GM18909 (cell line): ENCODE measurements at regions not wholly inside any gene's neighbourhood (a gene's known extent, or its start where the extent isn't known, plus 50 kb on each side); places are given as distances from the start of the nearest gene placed in this dataset.
"Not testable (repeated sequence)": the region's sequence is repeated elsewhere in the genome, so short reads cannot be mapped to it uniquely, and the experiment has no call there.

ENCODE experiments used
- ATAC-seq: cut with Tn5 transposase; IDR thresholded peaks from one replicate; pipeline ENCODE4 v1.9.1; 2021; ENCODE audit warnings: mild to moderate bottlenecking; ENCODE audit not compliant: unreplicated experiment, poor library complexity

DNA sequence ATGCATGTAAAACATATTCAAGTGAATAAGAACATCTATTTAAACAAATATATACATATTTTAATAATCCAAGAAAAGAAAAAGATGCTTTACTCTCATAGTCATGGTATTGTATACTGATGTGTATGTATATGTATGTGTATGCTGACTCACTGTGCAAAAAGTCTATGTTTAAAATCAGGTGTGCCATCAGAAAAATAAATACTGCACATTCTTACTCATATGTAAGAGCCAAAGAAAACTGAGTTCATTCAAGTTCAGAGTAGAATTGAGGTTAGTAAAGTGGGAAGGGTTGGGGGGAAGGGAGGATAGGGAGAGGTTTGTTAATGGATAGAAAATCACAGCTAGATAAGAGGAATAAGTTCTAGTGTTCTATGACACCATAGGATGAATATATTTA, 403.9 kb upstream of the SMIM31 start:
- ATAC-seq, result no peak

DNA sequence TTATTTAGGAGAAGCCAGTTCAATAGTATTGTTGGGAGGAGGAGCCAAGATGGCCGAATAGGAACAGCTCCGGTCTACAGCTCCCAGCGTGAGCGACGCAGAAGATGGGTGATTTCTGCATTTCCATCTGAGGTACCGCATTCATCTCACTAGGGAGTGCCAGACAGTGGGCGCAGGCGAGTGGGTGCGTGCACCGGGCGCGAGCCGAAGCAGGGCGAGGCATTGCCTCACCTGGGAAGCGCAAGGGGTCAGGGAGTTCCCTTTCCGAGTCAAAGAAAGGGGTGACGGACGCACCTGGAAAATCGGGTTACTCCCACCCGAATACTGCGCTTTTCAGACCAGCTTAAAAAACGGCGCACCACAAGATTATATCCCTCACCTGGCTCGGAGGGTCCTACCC, 403.2 kb upstream of the SMIM31 start:
- not testable (repeated sequence) for ATAC-seq

DNA sequence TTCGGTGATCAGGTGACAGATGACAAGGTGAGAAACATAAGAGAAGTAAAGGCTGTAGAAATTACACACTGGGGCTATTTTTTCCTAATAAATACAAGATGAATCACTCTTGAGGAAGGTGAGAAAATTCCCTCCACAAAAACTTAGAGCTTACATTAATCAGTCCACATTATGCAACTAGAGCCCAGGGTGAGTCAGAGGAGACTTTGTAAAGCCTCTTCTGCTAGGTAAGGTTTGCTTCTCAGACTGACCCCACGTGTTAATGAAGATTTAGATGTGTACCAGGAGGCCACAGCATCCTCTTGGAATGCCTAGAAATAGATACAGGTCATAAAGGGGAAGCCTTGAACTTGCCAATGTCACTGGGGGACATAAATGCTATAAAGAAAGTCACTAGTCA, 396.0 kb upstream of the SMIM31 start:
- ATAC-seq, result no peak

DNA sequence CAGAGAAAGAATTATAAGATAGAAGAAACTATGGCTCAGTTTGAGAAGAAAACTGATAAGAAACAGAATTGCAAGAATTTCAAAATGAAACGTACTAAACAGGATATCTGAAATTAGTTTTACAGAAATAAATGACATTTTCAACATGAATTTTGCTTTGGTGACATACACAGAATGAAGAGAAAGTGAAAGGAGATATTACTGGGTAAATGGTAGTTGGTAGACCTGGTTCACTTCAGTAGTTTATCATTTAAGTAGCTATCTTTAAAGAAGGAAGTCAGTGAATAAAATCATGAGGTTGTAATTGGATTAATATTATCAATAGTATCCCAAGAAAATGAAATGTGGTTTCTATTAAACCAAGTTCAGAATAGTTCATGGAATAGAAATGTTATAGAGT, 395.5 kb upstream of the SMIM31 start:
- no peak for ATAC-seq

DNA sequence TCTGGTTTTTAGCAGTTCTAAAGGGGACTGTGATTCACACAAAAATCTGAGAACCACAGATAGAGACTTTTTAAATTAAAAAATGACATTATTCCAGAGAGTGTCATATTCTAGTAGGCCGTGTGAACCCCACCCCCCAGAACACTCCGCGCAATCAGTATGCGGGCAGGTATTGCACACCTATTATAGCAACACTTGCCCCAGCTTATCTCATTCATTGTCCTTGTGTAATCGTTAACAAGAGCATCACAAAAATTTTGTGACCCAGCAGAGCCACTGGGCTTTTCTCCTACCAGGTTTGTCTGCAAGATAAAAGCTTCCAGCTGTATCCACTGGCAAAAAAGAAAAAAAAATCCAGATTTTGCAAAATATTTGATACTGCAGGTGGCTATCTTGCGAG, 394.1 kb upstream of the SMIM31 start:
- ATAC-seq, result no peak

DNA sequence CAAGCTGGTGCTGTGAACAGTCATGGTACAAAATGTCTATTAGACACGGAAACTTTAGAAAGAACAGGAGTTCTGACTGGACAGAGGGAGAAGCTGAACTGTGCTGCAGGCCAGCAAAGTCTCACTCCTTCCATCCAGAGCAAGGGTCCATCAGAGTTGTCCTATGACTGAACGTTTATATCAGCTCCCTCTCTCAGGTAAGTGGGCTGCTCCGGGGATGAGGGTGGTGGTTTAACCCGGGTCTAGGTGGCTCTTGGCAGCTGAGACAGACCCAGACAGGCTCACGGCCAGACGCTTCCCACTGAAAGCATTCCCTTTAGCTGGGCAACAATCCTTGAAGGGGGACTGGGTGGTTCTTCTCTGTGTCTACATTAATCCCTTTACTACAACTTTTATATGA, 385.0 kb upstream of the SMIM31 start:
- no peak for ATAC-seq

DNA sequence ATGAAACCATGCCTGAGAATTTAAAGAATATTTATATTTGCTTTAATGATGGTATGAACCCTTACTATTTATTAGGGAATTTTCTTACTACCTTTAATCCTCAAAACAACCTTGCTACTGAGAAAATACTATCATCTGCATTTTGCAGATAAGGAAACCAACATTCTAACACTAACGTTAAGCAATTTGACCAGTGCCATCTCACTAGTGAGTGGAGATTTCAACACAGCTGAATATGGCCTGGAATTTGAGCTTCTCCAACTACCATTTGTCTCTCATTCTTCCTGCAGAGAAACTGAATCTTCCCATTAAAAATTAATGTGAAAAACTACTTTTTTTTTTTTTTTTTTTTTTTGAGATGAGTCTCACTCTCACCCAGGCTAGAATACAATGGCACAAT, 380.9 kb upstream of the SMIM31 start:
- no peak for ATAC-seq

DNA sequence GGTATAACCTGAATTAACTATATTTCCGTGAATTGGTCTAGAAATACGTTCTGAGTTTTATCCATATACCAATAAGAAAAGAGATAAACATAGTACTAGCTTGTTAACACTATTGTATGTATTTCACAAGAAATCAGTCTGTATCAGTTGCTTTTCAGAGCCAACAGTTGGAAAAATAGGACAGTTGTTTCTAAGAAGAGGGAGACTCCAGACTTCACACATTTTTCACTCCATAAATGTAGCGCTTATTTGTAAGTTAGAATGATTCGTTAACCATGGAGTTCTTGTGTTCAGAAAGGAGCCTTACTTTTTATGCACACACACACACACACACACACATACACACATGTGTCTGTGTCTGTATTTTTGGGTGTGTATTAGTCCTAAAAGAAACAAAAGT, 376.7 kb upstream of the SMIM31 start:
- ATAC-seq, result no peak

DNA sequence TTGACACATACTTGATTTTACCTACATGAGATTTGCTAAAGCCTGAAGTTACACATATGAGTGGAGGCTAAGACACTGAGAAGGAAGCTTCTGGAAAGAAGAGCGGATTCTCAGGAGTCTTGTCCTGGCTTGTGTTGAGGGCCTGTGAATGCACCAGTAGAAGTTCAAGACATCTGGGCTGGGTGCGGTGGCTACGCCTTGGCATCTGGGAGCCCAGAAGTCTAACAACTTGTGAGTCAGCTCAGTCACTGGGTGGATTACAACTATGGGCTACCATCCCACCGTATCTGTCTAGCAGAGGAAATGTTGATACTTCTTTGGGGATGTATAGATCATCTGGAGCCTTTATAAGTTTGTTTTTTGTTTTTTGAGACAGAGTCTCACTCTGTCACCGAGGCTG, 375.6 kb upstream of the SMIM31 start:
- no peak for ATAC-seq

DNA sequence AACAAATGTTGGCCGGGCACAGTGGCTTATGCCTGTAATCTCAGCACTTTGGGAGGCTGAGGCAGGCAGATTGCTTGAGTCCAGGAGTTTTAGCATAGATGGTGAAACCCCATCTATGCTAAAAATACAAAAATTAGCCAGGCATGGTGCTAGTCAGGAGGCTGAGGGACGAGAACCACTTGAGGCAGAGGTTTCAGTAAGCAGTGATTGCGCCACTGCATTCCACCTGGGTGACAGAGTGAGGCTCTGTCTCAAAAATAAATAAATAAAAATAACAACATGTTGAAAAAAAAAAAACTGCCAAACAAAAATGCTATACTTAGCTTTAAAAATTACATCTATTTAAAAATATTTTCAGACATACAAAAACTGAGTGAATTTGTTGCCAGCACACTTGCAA, 374.2 kb upstream of the SMIM31 start:
- no peak for ATAC-seq

DNA sequence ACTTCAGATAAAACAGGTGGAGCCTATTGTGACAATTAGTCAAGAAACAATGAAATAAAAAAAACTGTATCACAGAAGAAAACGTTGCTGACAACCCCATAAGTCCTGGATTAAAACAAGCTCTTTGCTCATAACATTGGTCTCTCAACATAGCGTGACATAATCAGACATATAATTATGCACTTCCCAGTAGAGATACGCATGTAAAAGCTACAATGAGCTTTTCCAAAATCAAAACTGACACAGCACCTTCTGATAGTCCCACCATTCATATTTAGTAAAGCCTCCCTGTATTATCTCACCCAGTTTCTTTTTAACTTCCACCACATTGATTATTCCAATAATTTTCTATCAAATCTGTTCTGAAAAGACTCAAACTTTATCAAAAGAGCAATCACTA, 372.1 kb upstream of the SMIM31 start:
- ATAC-seq, result no peak

DNA sequence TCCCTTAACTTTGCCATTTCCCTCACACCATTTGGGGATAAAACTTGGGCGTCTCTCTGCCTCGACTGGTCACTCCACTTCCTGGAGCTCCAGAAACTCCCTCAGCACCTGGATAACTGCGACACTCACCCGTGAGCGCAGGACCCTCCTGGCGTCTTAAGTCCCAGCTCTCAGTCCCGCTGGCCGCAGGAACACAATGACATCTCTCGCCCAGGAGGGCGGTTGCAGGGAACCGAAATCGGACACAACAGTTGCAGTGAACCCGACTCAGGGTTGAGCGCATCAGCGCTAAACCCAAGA, 370.9 kb upstream of the SMIM31 start:
- ATAC-seq, result no peak

DNA sequence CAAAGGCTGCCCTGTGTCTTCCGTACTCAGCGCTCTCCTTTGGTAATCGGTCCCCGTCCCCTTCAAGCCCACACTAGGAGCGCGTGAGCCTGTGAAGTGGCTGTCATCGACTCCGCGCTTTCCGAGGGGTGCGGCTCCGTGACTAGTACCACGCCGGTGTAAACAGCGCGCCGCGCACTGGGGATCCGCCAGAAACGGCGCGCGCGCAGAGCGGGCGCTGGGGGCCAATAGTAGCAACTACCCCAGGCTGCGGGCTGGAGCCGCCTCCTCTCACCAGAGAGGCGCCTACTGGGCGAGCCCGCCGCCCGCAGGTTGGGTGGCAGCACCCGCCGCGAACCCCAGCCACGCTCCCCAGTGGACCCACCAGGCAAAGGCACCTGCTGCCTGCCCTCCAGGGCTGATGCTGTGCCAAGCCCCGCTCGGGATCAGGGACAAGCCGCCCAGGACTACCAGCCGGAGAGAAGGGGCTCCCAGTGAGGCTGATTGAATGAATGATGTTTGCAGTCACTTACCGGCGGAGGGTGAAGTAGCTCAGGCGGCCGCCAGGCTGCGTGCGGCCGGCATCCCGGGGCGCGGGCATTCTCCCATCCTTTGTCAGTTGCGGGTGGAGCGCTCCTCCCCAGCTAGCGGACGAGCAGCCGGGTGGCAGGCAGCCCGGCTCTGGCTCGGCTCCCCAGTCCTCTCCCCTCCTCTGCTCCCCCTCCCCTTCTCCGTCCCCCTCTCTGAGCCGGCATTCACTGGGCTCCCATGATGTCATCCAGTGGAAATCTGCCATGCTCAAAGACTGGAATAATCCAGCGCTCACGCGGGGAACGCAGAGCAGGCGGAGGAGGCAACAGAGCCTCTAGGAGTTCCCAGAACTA, 370.3 kb upstream of the SMIM31 start:
- no peak for ATAC-seq

DNA sequence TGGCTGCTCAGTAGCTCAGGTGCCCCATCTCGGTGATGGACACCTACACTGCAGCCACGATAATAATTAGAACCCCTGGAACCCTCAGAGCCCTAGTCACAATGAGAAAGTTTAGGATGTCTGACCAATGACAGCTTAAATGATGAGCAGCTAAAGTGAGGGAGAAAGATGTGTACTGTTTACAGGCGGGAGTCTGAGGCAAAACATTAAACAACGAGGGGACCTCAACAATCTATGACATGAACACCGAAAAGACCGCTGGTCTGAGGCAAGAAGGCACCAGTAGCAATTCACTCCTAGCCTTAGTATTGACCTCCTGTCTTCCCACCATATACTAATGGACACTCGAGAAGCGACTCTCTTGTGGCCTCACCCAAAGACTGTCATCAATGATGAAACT, 369.5 kb upstream of the SMIM31 start:
- ATAC-seq, result no peak

DNA sequence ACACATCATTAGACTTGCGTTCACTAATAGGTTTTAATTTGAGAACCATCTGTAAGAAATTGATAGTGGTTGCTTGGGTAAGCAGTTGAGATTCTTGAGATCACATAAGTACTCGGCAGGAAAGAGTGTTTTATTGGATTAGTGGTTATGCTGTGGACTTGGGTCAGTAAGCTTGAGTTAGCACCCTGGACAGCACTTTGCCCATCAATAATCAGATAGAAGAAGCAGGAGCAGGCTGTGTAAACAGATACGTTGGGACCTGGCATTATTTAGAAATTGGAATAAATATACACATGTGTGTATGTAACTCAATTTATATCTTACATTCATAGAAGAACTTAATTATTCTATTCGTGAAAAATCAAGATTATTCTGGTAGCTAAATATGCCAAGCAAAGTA, 357.5 kb upstream of the SMIM31 start:
- ATAC-seq, result no peak

DNA sequence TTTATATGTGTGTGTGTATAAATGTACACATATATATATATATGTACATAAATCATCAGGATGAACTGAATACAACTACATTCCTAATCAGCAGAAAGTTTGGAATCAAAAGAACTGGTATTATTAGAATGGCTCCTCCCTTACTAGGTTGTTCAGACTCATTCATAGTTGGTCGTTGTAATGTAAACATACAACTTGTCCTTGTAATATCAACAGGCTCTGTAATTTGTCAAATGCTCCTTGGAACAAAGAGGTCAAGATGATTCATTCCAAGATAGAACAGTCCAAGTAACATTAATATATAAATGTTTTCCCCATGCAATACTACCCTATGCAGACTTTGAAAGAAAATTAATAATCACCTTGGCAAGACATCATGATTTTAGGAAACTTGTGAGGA, 351.4 kb upstream of the SMIM31 start:
- ATAC-seq, result no peak

DNA sequence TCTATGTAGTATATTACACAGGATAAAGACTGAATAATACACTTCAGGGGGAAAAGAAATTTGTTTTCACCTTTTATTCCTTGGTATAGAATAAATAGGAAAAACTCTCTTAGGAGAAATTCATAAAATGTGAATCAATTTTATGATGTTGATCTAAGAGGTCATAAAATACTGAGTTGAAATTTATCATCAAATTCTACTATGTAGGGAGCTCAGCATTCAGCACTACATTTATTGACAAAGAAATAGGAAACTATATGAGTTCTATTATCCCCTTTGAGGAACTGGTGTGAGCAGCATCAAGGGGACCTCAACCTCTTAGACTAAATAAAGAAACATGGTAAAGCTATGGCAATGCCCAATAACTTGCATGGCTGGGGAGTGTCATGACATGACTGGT, 348.2 kb upstream of the SMIM31 start:
- ATAC-seq, result no peak

DNA sequence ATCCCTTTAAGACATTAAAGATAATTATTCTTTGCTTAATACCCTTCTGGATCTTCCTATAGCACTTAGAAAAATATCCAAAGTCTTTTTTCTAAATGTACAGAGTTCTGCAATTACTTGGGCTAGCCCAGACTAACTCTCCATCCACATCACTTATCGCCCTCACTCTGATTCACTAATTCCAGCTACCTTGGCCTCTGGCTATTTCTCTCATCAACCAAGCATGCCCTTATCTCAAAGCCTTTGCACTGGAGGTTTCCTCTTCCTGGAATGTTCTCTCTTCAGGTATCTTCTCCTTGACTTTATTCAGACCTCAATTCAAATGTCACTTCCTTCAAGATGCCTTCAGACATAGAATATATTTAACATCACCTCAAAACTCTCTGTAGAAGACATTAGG, 345.1 kb upstream of the SMIM31 start:
- no peak for ATAC-seq

DNA sequence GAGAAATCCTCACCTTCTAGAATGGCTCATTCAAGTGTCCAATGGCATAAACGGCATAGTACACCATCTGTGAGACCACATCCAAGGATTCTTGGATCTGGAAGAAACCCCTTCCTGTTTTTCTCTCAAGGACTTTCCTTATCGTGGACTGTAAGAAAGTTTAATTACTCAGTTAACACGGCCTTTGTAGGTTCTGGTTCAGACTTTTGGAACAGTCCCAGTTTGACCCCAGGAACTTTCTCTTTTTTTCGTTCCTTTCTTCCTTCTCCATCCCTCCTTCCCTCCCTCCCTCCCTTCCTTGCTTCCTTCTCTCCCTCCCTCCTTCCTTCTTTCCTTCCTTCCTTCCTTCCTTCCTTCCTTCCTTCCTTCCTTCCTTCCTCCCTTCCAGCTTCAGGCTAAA, 343.5 kb upstream of the SMIM31 start:
- ATAC-seq, result no peak

DNA sequence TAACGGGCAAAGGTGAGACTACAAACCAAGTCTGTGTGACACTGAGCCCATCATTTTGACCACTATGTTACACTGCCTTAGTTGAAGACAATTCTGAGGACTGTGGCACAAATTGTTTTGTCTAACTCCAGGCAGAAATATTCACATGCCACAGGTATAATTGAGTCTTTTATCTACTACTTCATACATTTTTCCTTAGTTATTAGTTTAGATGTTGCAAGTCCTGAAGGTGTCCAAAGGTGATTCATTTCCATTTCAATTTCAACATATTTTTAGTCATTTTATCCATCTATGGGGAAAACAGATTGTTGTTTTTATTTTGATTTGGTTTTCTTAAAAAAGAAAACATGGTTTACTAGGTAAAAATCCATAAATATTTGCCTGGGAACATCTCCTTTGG, 341.7 kb upstream of the SMIM31 start:
- ATAC-seq, result no peak

DNA sequence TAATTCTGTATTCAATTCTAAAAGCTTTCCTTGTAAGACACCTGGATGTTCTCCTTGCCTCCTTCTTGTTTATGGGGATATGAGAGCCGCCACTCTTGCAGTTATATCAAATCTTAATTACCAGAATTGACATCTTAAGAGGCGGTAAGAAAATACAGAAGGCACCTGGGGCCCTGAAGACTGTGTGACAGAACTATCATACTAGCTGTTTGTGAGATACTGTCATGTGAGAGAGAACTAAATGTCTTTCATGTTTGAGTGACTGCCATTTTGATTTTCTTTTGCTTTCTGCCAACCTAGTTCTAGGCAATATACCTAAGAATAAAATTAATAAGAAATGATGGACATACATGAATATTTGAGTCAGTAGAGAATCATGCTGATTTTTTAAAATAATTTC, 340.2 kb upstream of the SMIM31 start:
- no peak for ATAC-seq

DNA sequence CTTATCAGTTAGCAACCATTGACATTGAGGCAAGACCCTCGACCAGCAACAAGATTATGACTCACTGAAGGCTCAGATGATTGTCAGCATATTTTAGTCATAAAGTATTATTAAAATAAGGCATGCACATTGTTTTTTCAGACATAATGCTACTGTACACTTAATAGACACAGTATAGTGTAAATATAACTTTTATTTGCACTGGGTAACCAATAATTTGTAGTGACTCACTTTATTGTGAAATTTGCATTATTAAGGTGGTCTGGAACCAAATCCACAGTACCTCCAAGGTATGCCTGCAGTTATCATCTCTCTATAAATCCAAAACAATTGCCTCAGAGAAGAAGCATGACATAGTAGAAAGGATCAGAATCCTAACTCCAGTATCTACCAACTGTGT, 330.1 kb upstream of the SMIM31 start:
- no peak for ATAC-seq

DNA sequence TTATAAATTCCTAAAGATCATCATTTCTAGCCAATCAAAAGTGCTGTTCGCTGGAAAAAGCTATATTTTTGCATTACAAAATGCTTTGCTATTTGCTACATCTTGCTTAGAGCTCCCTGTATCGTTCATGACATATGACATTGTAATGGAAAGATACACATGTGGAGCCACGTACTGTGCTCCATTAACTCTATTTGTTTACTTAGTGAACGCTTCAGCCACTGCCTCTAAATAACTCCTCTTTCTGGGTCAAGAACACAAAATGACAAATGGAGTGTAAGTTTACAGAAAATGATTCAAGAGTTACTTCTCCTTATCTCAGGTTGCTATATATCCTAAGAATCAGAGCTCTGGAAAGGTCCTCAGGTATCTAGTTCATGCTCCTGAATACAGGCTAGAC, 329.1 kb upstream of the SMIM31 start:
- no peak for ATAC-seq
